AG08395 (cell line): ENCODE measurements at regions not wholly inside any gene's neighbourhood (a gene's known extent, or its start where the extent isn't known, plus 50 kb on each side); places are given as distances from the start of the nearest gene placed in this dataset.

ENCODE experiments used
- DNase-seq: peaks from one replicate; pipeline ENCODE4 v3.0.0; 2012; ENCODE audit warnings: mixed read lengths, low spot score

GRCh38 chr4:173929921-173930320, 353.5 kb downstream of the FBXO8 start:
- no peak for DNase-seq

- no peak for DNase-seq
Measured at GRCh38 chr4:173924561-173924960, 358.9 kb downstream of the FBXO8 start.

- DNase-seq = no peak
Measured at GRCh38 chr4:173919861-173920260, 363.6 kb downstream of the FBXO8 start.

GRCh38 chr4:173919196-173919595, 364.3 kb downstream of the FBXO8 start:
- no peak for DNase-seq

- peak; percentile 25 for DNase-seq
Measured at GRCh38 chr4:173917255-173917960, 366.1 kb downstream of the FBXO8 start.

- DNase-seq = no peak
Measured at GRCh38 chr4:173913496-173913895, 370.0 kb downstream of the FBXO8 start.

- DNase-seq = no peak
Measured at GRCh38 chr4:173912384-173912783, 371.1 kb downstream of the FBXO8 start.

- DNase-seq = no peak
Measured at GRCh38 chr4:173910891-173911290, 372.6 kb downstream of the FBXO8 start.

- no peak for DNase-seq
Measured at GRCh38 chr4:173909294-173909693, 374.2 kb downstream of the FBXO8 start.

GRCh38 chr4:173899813-173900212, 369.8 kb upstream of the HAND2 start:
- DNase-seq = no peak

- DNase-seq = no peak
Measured at GRCh38 chr4:173891072-173891471, 361.0 kb upstream of the HAND2 start.

GRCh38 chr4:173883821-173884220, 353.8 kb upstream of the HAND2 start:
- DNase-seq = peak; percentile 10

GRCh38 chr4:173880897-173881296, 350.9 kb upstream of the HAND2 start:
- no peak for DNase-seq

GRCh38 chr4:173879509-173879908, 349.5 kb upstream of the HAND2 start:
- DNase-seq = no peak

GRCh38 chr4:173878701-173879100, 348.7 kb upstream of the HAND2 start:
- DNase-seq = no peak

- no peak for DNase-seq
Measured at GRCh38 chr4:173871643-173872042, 341.6 kb upstream of the HAND2 start.

GRCh38 chr4:173866322-173867026, 336.4 kb upstream of the HAND2 start:
- DNase-seq = no peak

GRCh38 chr4:173862754-173863153, 332.7 kb upstream of the HAND2 start:
- no peak for DNase-seq

GRCh38 chr4:173860094-173860493, 330.1 kb upstream of the HAND2 start:
- DNase-seq = no peak

- DNase-seq = no peak
Measured at GRCh38 chr4:173859091-173859713, 329.2 kb upstream of the HAND2 start.

GRCh38 chr4:173858471-173858870, 328.4 kb upstream of the HAND2 start:
- DNase-seq = no peak

- no peak for DNase-seq
Measured at GRCh38 chr4:173857828-173858227, 327.8 kb upstream of the HAND2 start.

- no peak for DNase-seq
Measured at GRCh38 chr4:173855015-173855414, 325.0 kb upstream of the HAND2 start.
